Prostate gland (tissue), 2 donors: ENCODE measurements at regions not wholly inside any gene's neighbourhood (a gene's known extent, or its start where the extent isn't known, plus 50 kb on each side); places are given as distances from the start of the nearest gene placed in this dataset.

Experiments
- DNase-seq: peaks from one replicate; pipeline ENCODE4 v3.0.0-alpha.2; 2019; ENCODE audit warnings: low spot score
- H3K27ac ChIP-seq, 2 donors: fragments of 200-600 bp; sonication (generic); 2 replicates each; pipeline ENCODE4 v1.5.1; 2017 to 2019
- H3K27me3 ChIP-seq: fragments of 200-600 bp; sonication (generic); replicated peaks from 2 replicates; pipeline ENCODE4 v1.5.1; 2019; ENCODE audit not compliant: insufficient read depth
- H3K36me3 ChIP-seq, 2 donors: fragments of 200-600 bp; sonication (generic); 1 replicate in 1 of 2; 2 replicates in 1 of 2; pipeline versions ENCODE4 v1.5.1 to v1.8.1; 2017 to 2019
- H3K4me1 ChIP-seq: fragments of 200-600 bp; sonication (generic); replicated peaks from 2 replicates; pipeline ENCODE4 v1.5.1; 2019
- H3K4me3 ChIP-seq, 2 donors: fragments of 200-600 bp; sonication (generic); 2 replicates each; pipeline ENCODE4 v1.5.1; 2017 to 2019
- H3K9me3 ChIP-seq: fragments of 200-600 bp; sonication (generic); 2 replicates; pipeline ENCODE4 v1.5.1; 2017
- CTCF ChIP-seq, 4 experiments: fragments of 200-600 bp in 2 of 4; fragments of 450-650 bp in 2 of 4; sonication (generic) in 2 of 4; IDR thresholded peaks; 1 replicate in 3 of 4; 2 replicates in 1 of 4; pipeline ENCODE4 v1.5.1; 2016 to 2019; ENCODE audit warnings: antibody characterized with exemption in 4 of 4, mild to moderate bottlenecking in 2 of 4, moderate library complexity in 2 of 4
- POLR2A ChIP-seq: fragments of 450-650 bp; IDR thresholded peaks from one replicate; pipeline ENCODE4 v1.6.1; 2016; ENCODE audit warnings: antibody characterized with exemption, mild to moderate bottlenecking
- POLR2AphosphoS5 ChIP-seq: sonication (generic); formaldehyde crosslinking; IDR thresholded peaks from one replicate; pipeline ENCODE4 v1.6.1; 2017; ENCODE audit warnings: antibody characterized with exemption
- WGBS: methylation state at CpG from one replicate; pipeline ENCODE4 v1.1.5; 2018; 5-methylcytosine and 5-hydroxymethylcytosine counted together
- intact Hi-C: fragments of 100-400 bp; cut with DNase I; formaldehyde crosslinking; loops from one replicate; pipeline ENCODE4 v1.14.2; 2022

- intact Hi-C loops = no loop called here
- Histone ChIP-seq H3K36me3 (no peaks in the 10 kb centered on the region), H3K27ac (no peak overlapping the region), H3K27me3 (no peaks in the 10 kb centered on the region), H3K9me3 (no peaks in the 10 kb centered on the region), H3K4me1 (no peaks in the 10 kb centered on the region), H3K4me3 (no peak overlapping the region)
- 98% methylated on average over 2 of the region's 2 CpGs for WGBS
- DNase-seq = no peak
- no peak for TF ChIP-seq POLR2AphosphoS5
- TF ChIP-seq CTCF (IDR thresholded peaks at IDR 0.05) = no peak
- TF ChIP-seq POLR2A = no peak
These were observed 162.7 kb upstream of the TBX20 start for GRCh38 chr7:35416568-35416967.

- H3K27ac ChIP-seq = no peak overlapping the region
- intact Hi-C loops = no loop called here
- H3K4me3 ChIP-seq = no peak overlapping the region
- no peaks in the 10 kb centered on the region for H3K4me1 ChIP-seq
- H3K27me3 ChIP-seq = no peaks in the 10 kb centered on the region
- no peaks in the 10 kb centered on the region for H3K36me3 ChIP-seq
- TF ChIP-seq POLR2AphosphoS5 (no peak), CTCF (IDR thresholded peaks at IDR 0.05) (no peak), POLR2A (no peak)
- DNase-seq = no peak
- WGBS = 85% methylated on average over 6 of the region's 6 CpGs
- no peaks in the 10 kb centered on the region for H3K9me3 ChIP-seq
These were observed 161.5 kb upstream of the TBX20 start for GRCh38 chr7:35415411-35415822.

- H3K36me3 ChIP-seq = no peaks in the 10 kb centered on the region
- H3K4me3 ChIP-seq = no peak overlapping the region
- 75% methylated on average over 3 of the region's 3 CpGs for WGBS
- no peak for TF ChIP-seq POLR2A
- no peak for TF ChIP-seq POLR2AphosphoS5
- TF ChIP-seq CTCF (IDR thresholded peaks at IDR 0.05) = no peak
- H3K9me3 ChIP-seq = no peaks in the 10 kb centered on the region
- H3K27me3 ChIP-seq = no peaks in the 10 kb centered on the region
- intact Hi-C loops = no loop called here
- no peaks in the 10 kb centered on the region for H3K4me1 ChIP-seq
- H3K27ac ChIP-seq = no peak overlapping the region
- DNase-seq = no peak
These were observed 157.4 kb upstream of the TBX20 start for GRCh38 chr7:35411331-35411730.

GRCh38 chr7:35405461-35405860 is 151.6 kb upstream of the TBX20 start:
- no peak for TF ChIP-seq CTCF (IDR thresholded peaks at IDR 0.05)
- TF ChIP-seq POLR2A = no peak
- TF ChIP-seq POLR2AphosphoS5 = no peak
- no peaks in the 10 kb centered on the region for H3K36me3 ChIP-seq
- intact Hi-C loops = no loop called here
- no peak overlapping the region for H3K4me3 ChIP-seq
- DNase-seq = no peak
- no peaks in the 10 kb centered on the region for H3K4me1 ChIP-seq
- no peaks in the 10 kb centered on the region for H3K27me3 ChIP-seq
- WGBS = 70% methylated on average over 4 of the region's 4 CpGs
- no peak overlapping the region for H3K27ac ChIP-seq
- no peaks in the 10 kb centered on the region for H3K9me3 ChIP-seq

DNA sequence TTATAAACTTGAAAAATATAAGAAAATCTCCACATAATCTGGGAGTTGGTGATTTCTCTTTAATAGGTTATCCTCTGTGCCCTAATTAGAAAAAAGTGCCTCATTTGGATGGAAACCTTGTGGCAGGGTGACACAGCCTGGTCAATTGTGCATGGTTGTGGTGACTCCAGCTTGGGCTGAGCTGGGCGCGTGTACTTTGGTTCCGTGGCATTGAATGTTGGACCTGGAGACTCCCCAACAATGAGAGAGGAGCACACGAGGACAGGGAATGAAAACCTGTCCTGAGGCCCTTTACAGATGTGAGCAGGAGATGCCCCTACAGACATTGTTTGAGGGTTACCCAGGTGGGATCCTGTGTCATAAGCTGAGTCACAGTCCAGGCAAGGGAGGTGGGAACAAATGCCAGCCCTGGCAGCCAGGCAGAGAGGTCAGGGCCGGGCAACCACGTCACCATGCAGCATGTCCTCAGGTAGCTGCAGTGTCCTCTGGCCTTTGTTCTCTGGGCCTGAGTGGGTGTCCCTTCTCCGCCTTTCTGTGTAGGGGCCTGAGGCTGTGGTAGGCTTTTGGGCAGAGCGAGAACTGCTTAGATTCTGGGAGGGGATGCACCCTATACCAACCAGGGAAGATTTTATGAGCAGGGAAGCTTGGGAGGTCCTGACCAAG is 147.4 kb upstream of the TBX20 start:
- WGBS = 91% methylated on average over 8 of the region's 8 CpGs
- TF ChIP-seq POLR2AphosphoS5 = no peak
- TF ChIP-seq CTCF (IDR thresholded peaks at IDR 0.05) = no peak
- TF ChIP-seq POLR2A = no peak
- intact Hi-C loops = no loop called here
- no peak overlapping the region for H3K27ac ChIP-seq
- no peak overlapping the region for H3K4me3 ChIP-seq
- H3K36me3 ChIP-seq = no peaks in the 10 kb centered on the region
- H3K27me3 ChIP-seq = no peaks in the 10 kb centered on the region
- no peaks in the 10 kb centered on the region for H3K4me1 ChIP-seq
- no peak for DNase-seq
- no peaks in the 10 kb centered on the region for H3K9me3 ChIP-seq
